Body of pancreas (tissue), 4 donors: ENCODE measurements at regions not wholly inside any gene's neighbourhood (a gene's known extent, or its start where the extent isn't known, plus 50 kb on each side); places are given as distances from the start of the nearest gene placed in this dataset.

Experiments used
- ATAC-seq: fragments of 150-250 bp; one replicate; pipeline ENCODE4 v1.9.1; 2016
- DNase-seq, 4 donors: peaks; one replicate each; pipeline ENCODE4 v3.0.0-alpha.2; 2019
- H3K27ac ChIP-seq, 4 donors: fragments of 200-600 bp; sonication (generic); 1 replicate in 3 of 4; 2 replicates in 1 of 4; pipeline versions ENCODE4 v1.5.1 to v1.6.1; 2016 to 2019; ENCODE audit warnings: mild to moderate bottlenecking in 1 of 4, mixed read lengths in 1 of 4, moderate library complexity in 1 of 4
- H3K27me3 ChIP-seq, 2 donors: fragments of 200-600 bp; sonication (generic); one replicate each; pipeline ENCODE4 v1.6.0; 2016; ENCODE audit warnings: mild to moderate bottlenecking in 1 of 2
- H3K36me3 ChIP-seq, 2 donors: fragments of 200-600 bp; sonication (generic); replicated peaks in 1 of 2; 2 replicates each; pipeline ENCODE4 v1.5.1; 2016; ENCODE audit warnings: low read depth in 2 of 2; ENCODE audit not compliant: insufficient read depth in 1 of 2
- H3K4me1 ChIP-seq: fragments of 200-600 bp; sonication (generic); one replicate; pipeline ENCODE4 v1.6.0; 2016
- H3K4me3 ChIP-seq, 2 donors: fragments of 200-600 bp; sonication (generic); 1 replicate in 1 of 2; 2 replicates in 1 of 2; pipeline ENCODE4 v1.5.1; 2016 to 2019
- H3K9me3 ChIP-seq, 3 donors: fragments of 200-600 bp; sonication (generic); 1 replicate in 2 of 3; 2 replicates in 1 of 3; pipeline ENCODE4 v1.5.1; 2016
- POLR2A ChIP-seq, 3 donors: fragments of 450-650 bp; IDR thresholded peaks; one replicate each; pipeline ENCODE4 v1.6.1; 2016; ENCODE audit warnings: antibody characterized with exemption in 3 of 3, mild to moderate bottlenecking in 2 of 3
- WGBS, 2 donors: methylation state at CpG; one replicate each; pipeline ENCODE4 v1.1.5; 2017; 5-methylcytosine and 5-hydroxymethylcytosine counted together
- intact Hi-C: fragments of 100-400 bp; cut with DNase I; formaldehyde crosslinking; loops from one replicate; pipeline ENCODE4 v1.15.1; 2023
- TF ChIP-seq, protein P1 (sequence below), 7 experiments: fragments of 450-650 bp in 4 of 7; fragments of 200-600 bp in 3 of 7; sonication (generic) in 3 of 7; IDR thresholded peaks; one replicate each; pipeline ENCODE4 v1.5.1; 2016 to 2019; ENCODE audit warnings: antibody characterized with exemption in 7 of 7

DNA sequence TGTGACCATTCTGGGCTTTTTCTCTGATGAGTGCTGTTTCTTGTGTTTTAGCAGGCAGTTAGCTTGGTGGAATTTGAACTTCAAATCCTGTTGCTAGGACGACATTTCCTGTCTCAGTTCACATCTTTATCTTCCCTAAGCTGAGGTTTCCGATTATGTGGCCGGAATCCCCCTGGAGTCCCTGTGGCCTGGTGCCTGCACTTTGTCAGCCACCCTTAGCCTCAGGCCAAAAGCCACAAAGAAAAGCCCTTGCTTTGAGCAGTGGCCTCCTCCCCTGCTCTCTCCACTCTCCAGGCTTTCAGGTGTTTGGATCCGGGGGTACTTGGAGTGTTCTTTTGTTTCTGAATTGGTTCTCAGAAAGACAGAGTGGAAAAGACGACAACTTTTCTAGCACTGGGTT, 59.9 kb upstream of the PMEPA1 start:
- no peak for ATAC-seq
- Histone ChIP-seq H3K27me3 (peaks cover 0 to 3% of the 10 kb centered on the region in 2 donors), H3K4me1 (no peaks in the 10 kb centered on the region), H3K36me3 (no peaks in the 10 kb centered on the region), H3K4me3 (no peak overlapping the region), H3K27ac (no peak overlapping the region), H3K9me3 (no peaks in the 10 kb centered on the region)
- no peak for DNase-seq
- intact Hi-C loops, result no loop called here
- 43 to 60% methylated on average over 5 of the region's 5 CpGs for WGBS, 2 donors
- TF ChIP-seq, protein P1, sequence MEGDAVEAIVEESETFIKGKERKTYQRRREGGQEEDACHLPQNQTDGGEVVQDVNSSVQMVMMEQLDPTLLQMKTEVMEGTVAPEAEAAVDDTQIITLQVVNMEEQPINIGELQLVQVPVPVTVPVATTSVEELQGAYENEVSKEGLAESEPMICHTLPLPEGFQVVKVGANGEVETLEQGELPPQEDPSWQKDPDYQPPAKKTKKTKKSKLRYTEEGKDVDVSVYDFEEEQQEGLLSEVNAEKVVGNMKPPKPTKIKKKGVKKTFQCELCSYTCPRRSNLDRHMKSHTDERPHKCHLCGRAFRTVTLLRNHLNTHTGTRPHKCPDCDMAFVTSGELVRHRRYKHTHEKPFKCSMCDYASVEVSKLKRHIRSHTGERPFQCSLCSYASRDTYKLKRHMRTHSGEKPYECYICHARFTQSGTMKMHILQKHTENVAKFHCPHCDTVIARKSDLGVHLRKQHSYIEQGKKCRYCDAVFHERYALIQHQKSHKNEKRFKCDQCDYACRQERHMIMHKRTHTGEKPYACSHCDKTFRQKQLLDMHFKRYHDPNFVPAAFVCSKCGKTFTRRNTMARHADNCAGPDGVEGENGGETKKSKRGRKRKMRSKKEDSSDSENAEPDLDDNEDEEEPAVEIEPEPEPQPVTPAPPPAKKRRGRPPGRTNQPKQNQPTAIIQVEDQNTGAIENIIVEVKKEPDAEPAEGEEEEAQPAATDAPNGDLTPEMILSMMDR (IDR thresholded peaks at IDR 0.05), result no peak
- no peak for TF ChIP-seq POLR2A (IDR thresholded peaks at IDR 0.05)

DNA sequence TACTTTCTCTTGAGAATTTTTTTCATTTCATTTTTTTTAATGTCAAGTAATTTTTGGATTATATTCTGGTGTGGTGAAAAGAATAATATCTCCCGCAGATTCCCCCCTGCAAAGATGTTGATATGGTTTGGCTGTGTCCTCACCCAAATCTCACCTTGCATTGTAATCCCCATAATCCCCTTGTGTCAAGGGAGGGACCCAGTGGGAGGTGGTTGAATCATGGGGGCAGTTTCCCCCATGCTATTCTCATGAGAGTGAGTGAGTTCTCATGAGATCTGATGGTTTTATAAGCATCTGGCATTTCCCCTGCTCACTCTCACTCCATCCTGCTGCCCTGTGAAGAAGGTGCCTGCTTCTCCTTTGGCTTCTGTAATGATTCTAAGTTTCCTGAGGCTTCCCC, 58.7 kb upstream of the PMEPA1 start:
- ATAC-seq, result no peak
- WGBS, 2 donors, result 71 to 75% methylated on average over 1 of the region's 1 CpG
- Histone ChIP-seq H3K27ac (no peak overlapping the region), H3K36me3 (no peaks in the 10 kb centered on the region), H3K9me3 (no peaks in the 10 kb centered on the region), H3K27me3 (peaks cover 0 to 3% of the 10 kb centered on the region in 2 donors), H3K4me1 (no peaks in the 10 kb centered on the region), H3K4me3 (no peak overlapping the region)
- DNase-seq, result no peak
- no peak for TF ChIP-seq POLR2A (IDR thresholded peaks at IDR 0.05)
- TF ChIP-seq, protein P1 (IDR thresholded peaks at IDR 0.05), result no peak
- intact Hi-C loops, result no loop called here

DNA sequence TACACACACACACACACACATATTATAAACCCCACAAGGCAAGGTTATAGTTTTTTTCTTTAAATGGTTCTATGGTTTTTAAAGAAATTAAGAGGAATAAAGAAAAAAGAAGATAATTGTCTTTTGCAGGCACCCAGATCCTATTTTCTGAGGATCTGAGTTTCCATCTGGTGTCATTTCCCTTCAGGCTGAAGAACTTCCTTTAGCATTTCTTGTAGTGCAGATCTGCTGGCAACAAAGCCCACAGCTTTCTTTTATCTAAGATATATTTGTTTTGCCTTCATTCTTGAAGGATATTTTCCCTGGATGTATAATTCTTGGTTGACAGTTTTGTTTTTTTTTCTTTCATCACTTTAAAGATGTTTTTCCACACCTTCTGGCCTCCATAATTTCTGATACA, 57.6 kb upstream of the PMEPA1 start:
- peaks cover 0 to 3% of the 10 kb centered on the region in 2 donors for H3K27me3 ChIP-seq
- no peaks in the 10 kb centered on the region for H3K36me3 ChIP-seq
- no peak overlapping the region for H3K4me3 ChIP-seq
- intact Hi-C loops, result no loop called here
- TF ChIP-seq, protein P1 (IDR thresholded peaks at IDR 0.05), result no peak
- TF ChIP-seq POLR2A (IDR thresholded peaks at IDR 0.05), result no peak
- no peak overlapping the region for H3K27ac ChIP-seq
- no peaks in the 10 kb centered on the region for H3K9me3 ChIP-seq
- H3K4me1 ChIP-seq, result no peaks in the 10 kb centered on the region
- ATAC-seq (no peak), DNase-seq (no peak)

DNA sequence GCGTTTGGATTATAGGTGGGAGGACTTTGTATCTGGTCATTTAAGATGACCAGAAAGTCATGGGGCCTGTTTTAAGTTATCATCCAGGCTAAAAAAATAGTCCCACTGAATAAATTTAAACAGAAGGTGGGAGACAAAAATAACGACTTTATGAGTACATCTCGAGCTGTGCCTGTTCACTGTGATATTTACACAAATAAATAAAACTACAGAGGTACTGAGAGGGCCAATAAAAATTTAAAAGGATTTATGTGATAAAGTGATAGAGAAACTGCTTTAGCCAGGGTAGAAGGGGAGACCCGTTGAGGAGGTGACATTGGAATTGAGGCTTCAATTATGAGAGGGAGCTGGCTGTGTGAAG, 53.4 kb upstream of the PMEPA1 start:
- H3K9me3 ChIP-seq, result no peaks in the 10 kb centered on the region
- H3K27ac ChIP-seq, result no peak overlapping the region
- H3K4me1 ChIP-seq, result no peaks in the 10 kb centered on the region
- ATAC-seq (no peak), DNase-seq (no peak)
- H3K36me3 ChIP-seq, result no peaks in the 10 kb centered on the region
- TF ChIP-seq, protein P1 (IDR thresholded peaks at IDR 0.05), result no peak
- no peak for TF ChIP-seq POLR2A (IDR thresholded peaks at IDR 0.05)
- intact Hi-C loops, result no loop called here
- H3K4me3 ChIP-seq, result no peak overlapping the region
- H3K27me3 ChIP-seq, result no peaks in the 10 kb centered on the region
- WGBS, 2 donors, result 50 to 60% methylated on average over 4 of the region's 4 CpGs

DNA sequence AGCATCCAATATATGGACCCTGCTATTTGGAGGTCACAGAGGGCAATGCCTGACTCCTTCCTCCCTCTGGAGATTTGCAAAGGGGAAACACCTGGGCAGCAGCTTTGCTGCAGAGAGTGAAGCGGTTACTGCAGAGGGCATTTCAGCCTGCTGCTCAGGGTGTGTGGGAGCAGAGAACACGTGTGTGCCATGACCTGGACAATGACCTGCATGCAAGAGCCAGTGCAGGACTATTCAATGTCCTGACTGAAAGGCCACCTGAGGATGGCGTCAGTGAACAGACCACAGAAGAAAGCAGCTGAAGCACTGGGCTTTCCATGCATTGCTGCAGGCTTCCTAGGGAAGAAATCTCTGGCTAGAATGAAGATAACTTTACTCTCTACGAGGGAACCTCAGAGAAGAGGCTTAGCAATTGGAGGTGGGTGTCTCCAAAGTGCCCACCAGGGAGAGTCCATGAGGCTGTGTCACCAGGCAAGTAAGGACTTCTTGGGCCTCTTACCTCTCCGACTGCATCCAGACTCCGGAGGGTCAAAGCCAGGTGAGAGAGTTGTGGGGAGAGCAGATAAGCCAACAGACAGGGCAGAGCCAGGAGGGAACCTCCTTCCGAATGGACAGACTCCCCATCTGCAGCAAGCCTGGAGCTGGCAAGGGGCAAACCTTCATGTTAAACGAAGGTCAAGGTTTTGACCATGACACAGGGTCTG, 52.9 kb upstream of the PMEPA1 start:
- ATAC-seq (no peak), DNase-seq (no peak)
- Histone ChIP-seq H3K27me3 (no peaks in the 10 kb centered on the region), H3K9me3 (no peaks in the 10 kb centered on the region), H3K36me3 (no peaks in the 10 kb centered on the region), H3K27ac (no peak overlapping the region), H3K4me3 (no peak overlapping the region), H3K4me1 (no peaks in the 10 kb centered on the region)
- 62% methylated on average over 6 to 8 of the region's 8 CpGs for WGBS, 2 donors
- TF ChIP-seq POLR2A (IDR thresholded peaks at IDR 0.05), result no peak
- TF ChIP-seq, protein P1 (IDR thresholded peaks at IDR 0.05), result no peak
- intact Hi-C loops, result no loop called here
